ENCODE measurements at regions not wholly inside any gene's neighbourhood (a gene's known extent, or its start where the extent isn't known, plus 50 kb on each side); places are given as distances from the start of the nearest gene placed in this dataset.

GRCh38 chr6:144897441-144897921, 612.3 kb downstream of the UTRN start:
- Mint-ChIP-seq H3K27ac (no peak overlapping the region), H3K36me3 (peaks cover 13% of the 10 kb centered on the region), H3K4me1 (peaks cover 28% of the 10 kb centered on the region), H3K9me3 (peaks cover 19% of the 10 kb centered on the region), H3K27me3 (ENCODE audit: low read depth) (peaks cover 45% of the 10 kb centered on the region), H3K4me3 (no peak overlapping the region)
- no peak for DNase-seq (ENCODE audit: low spot score)
- ChIA-PET POLR2A (interaction anchor here (0.7 kb wide), 1 partner anchor 25 kb away, joined by 3 read pairs; no protein-coding TSS in a partner anchor), CTCF (no interaction called here)
- ATAC-seq = no peak
- TF ChIP-seq NFYB (CRISPR knock-in tag; conservative IDR thresholded peaks at IDR 0.05; ENCODE audit: low read depth) (no peak), ZSCAN18 (CRISPR knock-in tag; IDR thresholded peaks at IDR 0.05) (no peak), NR2C2 (CRISPR knock-in tag; IDR thresholded peaks at IDR 0.05) (no peak), TCF7 (CRISPR knock-in tag; IDR thresholded peaks at IDR 0.05; ENCODE audit: low read depth) (no peak)

- no peak overlapping the region for H3K4me3 Mint-ChIP-seq
- peaks cover 28% of the 10 kb centered on the region for H3K4me1 Mint-ChIP-seq
- TF ChIP-seq SP1 (CRISPR knock-in tag; conservative IDR thresholded peaks at IDR 0.05) (no peak), CBFB (CRISPR knock-in tag; IDR thresholded peaks at IDR 0.05; ENCODE audit: low read depth) (no peak), TCF7 (CRISPR knock-in tag; IDR thresholded peaks at IDR 0.05; ENCODE audit: low read depth) (no peak), ZNF281 (CRISPR knock-in tag; IDR thresholded peaks at IDR 0.05) (no peak), HMGXB4 (CRISPR knock-in tag; IDR thresholded peaks at IDR 0.05) (no peak), ETV6 (CRISPR knock-in tag; IDR thresholded peaks at IDR 0.05) (no peak)
- CTCF ChIA-PET = no interaction called here
- ATAC-seq = no peak
- H3K36me3 Mint-ChIP-seq = peaks cover 19% of the 10 kb centered on the region
- peaks cover 39% of the 10 kb centered on the region for H3K27me3 Mint-ChIP-seq (ENCODE audit: low read depth)
- peaks cover 26% of the 10 kb centered on the region for H3K9me3 Mint-ChIP-seq
- H3K27ac Mint-ChIP-seq = no peak overlapping the region
- no peak for DNase-seq (ENCODE audit: low spot score)
- POLR2A ChIA-PET = no interaction called here
Observed at GRCh38 chr6:144898052-144898689, 613.0 kb downstream of the UTRN start.

- Mint-ChIP-seq H3K4me3 (no peak overlapping the region), H3K36me3 (peaks cover 19% of the 10 kb centered on the region), H3K27ac (no peak overlapping the region), H3K27me3 (ENCODE audit: low read depth) (peaks cover 36% of the 10 kb centered on the region), H3K9me3 (peaks cover 26% of the 10 kb centered on the region), H3K4me1 (peaks cover 28% of the 10 kb centered on the region)
- ChIA-PET CTCF (no interaction called here), POLR2A (no interaction called here)
- ATAC-seq (no peak), DNase-seq (ENCODE audit: low spot score) (no peak)
- TF ChIP-seq ATF3 (CRISPR knock-in tag; conservative IDR thresholded peaks at IDR 0.05) (no peak), SOX15 (CRISPR knock-in tag; IDR thresholded peaks at IDR 0.05) (no peak), JAZF1 (CRISPR knock-in tag; IDR thresholded peaks at IDR 0.05) (no peak), IRF2 (CRISPR knock-in tag; IDR thresholded peaks at IDR 0.05; ENCODE audit: borderline replicate concordance, low read depth) (no peak), USF2 (CRISPR knock-in tag; IDR thresholded peaks at IDR 0.05) (no peak), GABPB1 (CRISPR knock-in tag; IDR thresholded peaks at IDR 0.05) (no peak), ERG (CRISPR knock-in tag; IDR thresholded peaks at IDR 0.05) (no peak), GRHL2 (CRISPR knock-in tag; IDR thresholded peaks at IDR 0.05; ENCODE audit: insufficient replicate concordance, severe bottlenecking) (no peak), NR1H2 (CRISPR knock-in tag; IDR thresholded peaks at IDR 0.05) (no peak), ZNF219 (CRISPR knock-in tag; IDR thresholded peaks at IDR 0.05; ENCODE audit: borderline replicate concordance) (no peak)
Observed at GRCh38 chr6:144898741-144899140, 613.6 kb downstream of the UTRN start.

Measured in WTC11 (cell line).